A549 (cell line): ENCODE measurements at regions not wholly inside any gene's neighbourhood (a gene's known extent, or its start where the extent isn't known, plus 50 kb on each side); places are given as distances from the start of the nearest gene placed in this dataset.

Source experiments
- ATAC-seq, 2 experiments: fragments of 200-7000 bp in 1 of 2; fragments of >200 bp in 1 of 2; cut with Nextera tagmentation in 1 of 2; cut with Tn5 transposase in 1 of 2; 3 replicates each; pipeline versions ENCODE4 v1.8.0 to v1.9.1; 2018 to 2020; ENCODE audit warnings: mild to moderate bottlenecking in 1 of 2, moderate library complexity in 1 of 2
- CTCF ChIA-PET: fragments of 300-600 bp; sonication (Branson Sonifier 250); formaldehyde crosslinking; extraction: SDS; loops from one replicate; lab custom pipeline; 2021; ENCODE audit warnings: antibody characterized with exemption, inconsistent platforms; lab: Yijun Ruan, JAX
- POLR2A ChIA-PET: fragments of 350-600 bp; formaldehyde crosslinking; extraction: SDS; loops from one replicate; lab custom pipeline; 2021; ENCODE audit warnings: antibody characterized with exemption, inconsistent platforms; lab: Yijun Ruan, JAX
- DNase-seq, 2 experiments: peaks; one replicate each; pipeline versions ENCODE4 v3.0.0 to v3.0.0-alpha.2; 2011 to 2016; ENCODE audit warnings: low read depth in 1 of 2, low spot score in 1 of 2
- FAIRE-seq: peaks from 2 replicates; lab custom pipeline; 2011; peaks lifted over from hg19 to GRCh38; lab: Jason Lieb, UNC
- H3K27ac ChIP-seq, 2 experiments: fragments of >200 bp; sonication (Bioruptor Twin); formaldehyde crosslinking; 3 replicates each; pipeline ENCODE4 v1.5.1; 2016 to 2017
- H3K4me1 ChIP-seq: fragments of >200 bp; sonication (Bioruptor Twin); formaldehyde crosslinking; 3 replicates; pipeline ENCODE4 v1.6.1; 2016
- H3K4me2 ChIP-seq: fragments of >200 bp; sonication (Bioruptor Twin); formaldehyde crosslinking; 3 replicates; pipeline ENCODE4 v1.6.1; 2016
- H3K4me3 ChIP-seq: fragments of >200 bp; sonication (Bioruptor Twin); formaldehyde crosslinking; 3 replicates; pipeline ENCODE4 v1.5.1; 2016
- H3K9me3 ChIP-seq: fragments of >200 bp; sonication (Bioruptor Twin); formaldehyde crosslinking; 3 replicates; pipeline ENCODE4 v1.6.1; 2016
- BHLHE40 ChIP-seq: IDR thresholded peaks from 2 replicates; pipeline ENCODE4 v1.6.1; 2012; ENCODE audit warnings: low read depth, low read length, inconsistent platforms
- CBX8 ChIP-seq: fragments of 200-600 bp; sonication (generic); IDR thresholded peaks from 2 replicates; pipeline ENCODE4 v1.6.1; 2016
- CHD2 ChIP-seq: fragments of 150-350 bp; IDR thresholded peaks from 2 replicates; pipeline ENCODE4 v1.6.1; 2014; ENCODE audit warnings: low read length; ENCODE audit not compliant: partially characterized antibody
- EHMT2 ChIP-seq: fragments of 200-600 bp; sonication (generic); IDR thresholded peaks from 2 replicates; pipeline ENCODE4 v1.6.1; 2016; ENCODE audit warnings: antibody characterized with exemption, low read depth, mild to moderate bottlenecking, moderate library complexity
- EP300 ChIP-seq, 2 experiments: fragments of >200 bp; sonication (Bioruptor Twin); formaldehyde crosslinking; IDR thresholded peaks; 2 replicates in 1 of 2; 3 replicates in 1 of 2; pipeline ENCODE4 v1.6.1; 2016 to 2017
- ESRRA ChIP-seq: fragments of 150-350 bp; IDR thresholded peaks from 2 replicates; pipeline ENCODE4 v1.6.1; 2014; ENCODE audit warnings: mild to moderate bottlenecking, low read length, borderline replicate concordance
- FOXS1 ChIP-seq: fragments of 250-450 bp; sonication (Bioruptor Pico); IDR thresholded peaks from 2 replicates; pipeline ENCODE4 v1.5.0; 2020; ENCODE audit warnings: mild to moderate bottlenecking, moderate library complexity
- GATA3 ChIP-seq: IDR thresholded peaks from 2 replicates; pipeline ENCODE4 v1.6.1; 2012; ENCODE audit warnings: borderline replicate concordance
- HDAC2 ChIP-seq: fragments of 200-600 bp; sonication (generic); IDR thresholded peaks from 2 replicates; pipeline ENCODE4 v1.6.1; 2016
- HEYL ChIP-seq: fragments of 250-450 bp; sonication (Bioruptor Pico); IDR thresholded peaks from 2 replicates; pipeline ENCODE4 v1.8.0; 2021; ENCODE audit warnings: mild to moderate bottlenecking, moderate library complexity
- HOXA7 ChIP-seq: fragments of 250-450 bp; sonication (Bioruptor Pico); IDR thresholded peaks from 2 replicates; pipeline ENCODE4 v1.5.0; 2020; ENCODE audit warnings: mild to moderate bottlenecking, moderate library complexity
- HOXB13 ChIP-seq: fragments of 250-450 bp; sonication (Bioruptor Pico); IDR thresholded peaks from 2 replicates; pipeline ENCODE4 v1.5.0; 2020; ENCODE audit warnings: low read depth, mild to moderate bottlenecking, moderate library complexity
- MAFK ChIP-seq: fragments of 450-650 bp; IDR thresholded peaks from 2 replicates; pipeline ENCODE4 v1.6.1; 2014; ENCODE audit not compliant: partially characterized antibody
- MYC ChIP-seq: IDR thresholded peaks from 2 replicates; pipeline ENCODE4 v1.6.1; 2012; ENCODE audit warnings: mild to moderate bottlenecking, inconsistent platforms, low read length, improper control_type of control experiment, borderline replicate concordance
- NFE2L2 ChIP-seq: fragments of 150-350 bp; conservative IDR thresholded peaks from 2 replicates; pipeline ENCODE4 v1.6.1; 2014; ENCODE audit warnings: low read length
- NPAS2 ChIP-seq: fragments of 250-450 bp; sonication (Bioruptor Pico); IDR thresholded peaks from 2 replicates; pipeline ENCODE4 v1.8.0; 2022; ENCODE audit warnings: mild to moderate bottlenecking, moderate library complexity, borderline replicate concordance
- POLR2A ChIP-seq: IDR thresholded peaks from 2 replicates; pipeline ENCODE4 v1.6.1; 2012; ENCODE audit warnings: mild to moderate bottlenecking, low read length
- RFX5 ChIP-seq: fragments of 450-650 bp; IDR thresholded peaks from 2 replicates; pipeline ENCODE4 v1.7.1; 2014; ENCODE audit warnings: antibody characterized with exemption, mild to moderate bottlenecking, moderate library complexity
- SMC3 ChIP-seq: fragments of >200 bp; sonication (Bioruptor Twin); formaldehyde crosslinking; IDR thresholded peaks from 3 replicates; pipeline ENCODE4 v1.6.1; 2018; ENCODE audit warnings: inconsistent platforms
- SREBF2 ChIP-seq: fragments of 450-650 bp; IDR thresholded peaks from 2 replicates; pipeline ENCODE4 v1.6.1; 2014; ENCODE audit warnings: mild to moderate bottlenecking, moderate library complexity
- TFCP2L1 ChIP-seq: fragments of 250-450 bp; sonication (Bioruptor Pico); IDR thresholded peaks from 2 replicates; pipeline ENCODE4 v1.5.0; 2021; ENCODE audit warnings: mild to moderate bottlenecking
- ZSCAN20 ChIP-seq: fragments of 250-450 bp; sonication (Bioruptor Pico); IDR thresholded peaks from 2 replicates; pipeline ENCODE4 v1.8.0; 2022; ENCODE audit warnings: mild to moderate bottlenecking, moderate library complexity
- WGBS: methylation state at CpG from one replicate; pipeline ENCODE4 v1.1.6; 2017; ENCODE audit errors: missing lambda C conversion rate; 5-methylcytosine and 5-hydroxymethylcytosine counted together
- TF ChIP-seq, protein P1 (sequence below): fragments of >200 bp; sonication (Bioruptor Twin); formaldehyde crosslinking; IDR thresholded peaks from 3 replicates; pipeline ENCODE4 v1.6.1; 2016
- TF ChIP-seq, protein P2 (sequence below): fragments of 250-450 bp; sonication (Bioruptor Pico); IDR thresholded peaks from 2 replicates; pipeline ENCODE4 v1.5.0; 2020; ENCODE audit warnings: low read depth, mild to moderate bottlenecking, moderate library complexity
- TF ChIP-seq, protein P3 (sequence below): fragments of >200 bp; sonication (Bioruptor Twin); formaldehyde crosslinking; IDR thresholded peaks from 2 replicates; pipeline ENCODE4 v1.6.1; 2016
- TF ChIP-seq, protein P4 (sequence below): fragments of >200 bp; sonication (Bioruptor Twin); formaldehyde crosslinking; IDR thresholded peaks from 3 replicates; pipeline ENCODE4 v1.5.1; 2016
- TF ChIP-seq, protein P5 (sequence below): fragments of 150-350 bp; IDR thresholded peaks from 2 replicates; pipeline ENCODE4 v1.6.1; 2014; ENCODE audit warnings: low read depth, mild to moderate bottlenecking, low read length

DNA sequence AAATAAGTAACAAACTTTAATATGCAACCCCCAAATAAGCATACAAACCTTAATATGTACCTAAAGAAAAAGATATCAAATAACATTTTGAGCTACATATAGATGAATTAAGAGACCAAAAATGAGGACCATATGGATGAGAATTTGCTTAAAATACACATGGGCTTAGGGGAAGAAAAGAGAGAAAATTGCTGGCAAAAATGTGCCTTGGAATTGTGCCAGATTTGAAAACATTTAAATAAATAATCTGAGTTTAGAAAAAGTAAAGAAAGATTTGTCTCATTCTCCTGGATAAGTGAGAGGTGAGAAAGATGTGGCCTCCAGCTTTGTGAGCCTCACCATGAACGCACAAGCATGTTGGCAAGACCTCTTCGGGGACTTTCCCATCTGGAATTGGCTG, 372.6 kb downstream of the SOX11 start:
- TF ChIP-seq GATA3: no peak
- no peak for TF ChIP-seq CHD2
- TF ChIP-seq, protein P1, sequence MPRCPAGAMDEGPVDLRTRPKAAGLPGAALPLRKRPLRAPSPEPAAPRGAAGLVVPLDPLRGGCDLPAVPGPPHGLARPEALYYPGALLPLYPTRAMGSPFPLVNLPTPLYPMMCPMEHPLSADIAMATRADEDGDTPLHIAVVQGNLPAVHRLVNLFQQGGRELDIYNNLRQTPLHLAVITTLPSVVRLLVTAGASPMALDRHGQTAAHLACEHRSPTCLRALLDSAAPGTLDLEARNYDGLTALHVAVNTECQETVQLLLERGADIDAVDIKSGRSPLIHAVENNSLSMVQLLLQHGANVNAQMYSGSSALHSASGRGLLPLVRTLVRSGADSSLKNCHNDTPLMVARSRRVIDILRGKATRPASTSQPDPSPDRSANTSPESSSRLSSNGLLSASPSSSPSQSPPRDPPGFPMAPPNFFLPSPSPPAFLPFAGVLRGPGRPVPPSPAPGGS: no peak
- no peak for TF ChIP-seq HDAC2
- no peak for TF ChIP-seq NFE2L2
- no peak for TF ChIP-seq HOXA7
- TF ChIP-seq HOXB13 (CRISPR knock-in tag): no peak
- no peak for TF ChIP-seq TFCP2L1 (CRISPR knock-in tag)
- TF ChIP-seq BHLHE40: no peak
- TF ChIP-seq ZSCAN20: no peak
- TF ChIP-seq NPAS2 (CRISPR knock-in tag): no peak
- TF ChIP-seq EHMT2: no peak
- TF ChIP-seq HEYL (CRISPR knock-in tag): no peak
- no peak for TF ChIP-seq MAFK
- TF ChIP-seq ESRRA: no peak
- no peak for TF ChIP-seq RFX5
- TF ChIP-seq SMC3: no peak
- TF ChIP-seq, protein P2, sequence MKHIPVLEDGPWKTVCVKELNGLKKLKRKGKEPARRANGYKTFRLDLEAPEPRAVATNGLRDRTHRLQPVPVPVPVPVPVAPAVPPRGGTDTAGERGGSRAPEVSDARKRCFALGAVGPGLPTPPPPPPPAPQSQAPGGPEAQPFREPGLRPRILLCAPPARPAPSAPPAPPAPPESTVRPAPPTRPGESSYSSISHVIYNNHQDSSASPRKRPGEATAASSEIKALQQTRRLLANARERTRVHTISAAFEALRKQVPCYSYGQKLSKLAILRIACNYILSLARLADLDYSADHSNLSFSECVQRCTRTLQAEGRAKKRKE (CRISPR knock-in tag): no peak
- TF ChIP-seq, all 56 proteins: peak for 0
- Histone ChIP-seq H3K4me1 (no peaks in the 10 kb centered on the region), H3K4me3 (no peak overlapping the region), H3K9me3 (no peaks in the 10 kb centered on the region), H3K4me2 (no peak overlapping the region), H3K27ac (no peak overlapping the region)
- FAIRE-seq (no peak), ATAC-seq (no peak), DNase-seq (no peak)
- WGBS: 6% methylated on average over 2 of the region's 2 CpGs
- POLR2A ChIA-PET: no interaction called here
- CTCF ChIA-PET: interaction anchor here (1.0 kb wide), 1 partner anchor 708 kb away, joined by 3 read pairs; no protein-coding TSS in a partner anchor

DNA sequence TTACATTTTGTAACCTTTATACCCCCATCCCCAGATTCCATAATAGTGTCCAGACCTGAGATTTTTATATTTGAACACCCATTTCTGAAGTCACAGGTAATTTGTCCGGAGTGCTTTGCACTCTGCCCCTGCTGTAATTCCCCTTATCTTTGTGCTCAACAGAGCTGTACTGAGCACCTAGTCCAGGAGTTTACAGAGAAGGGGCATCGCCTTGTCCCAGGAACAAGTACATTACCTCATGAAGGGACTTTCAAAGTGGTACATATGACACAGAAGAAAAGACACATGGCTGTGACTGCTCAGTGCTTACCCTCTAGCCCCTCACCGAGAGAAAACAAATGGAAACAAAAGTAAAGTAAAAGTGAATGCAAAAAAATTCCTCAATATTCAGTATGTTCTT, 373.5 kb downstream of the SOX11 start:
- FAIRE-seq: no peak
- ATAC-seq: no peak
- Histone ChIP-seq H3K4me1 (no peaks in the 10 kb centered on the region), H3K4me3 (no peak overlapping the region), H3K27ac (no peak overlapping the region), H3K9me3 (no peaks in the 10 kb centered on the region), H3K4me2 (no peak overlapping the region)
- POLR2A ChIA-PET: no interaction called here
- WGBS: 7% methylated on average over 3 of the region's 3 CpGs
- CTCF ChIA-PET: no interaction called here
- DNase-seq: no peak
- TF ChIP-seq, protein P3, sequence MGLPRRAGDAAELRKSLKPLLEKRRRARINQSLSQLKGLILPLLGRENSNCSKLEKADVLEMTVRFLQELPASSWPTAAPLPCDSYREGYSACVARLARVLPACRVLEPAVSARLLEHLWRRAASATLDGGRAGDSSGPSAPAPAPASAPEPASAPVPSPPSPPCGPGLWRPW: no peak
- TF ChIP-seq POLR2A (no peak), SREBF2 (no peak), EHMT2 (no peak), TFCP2L1 (CRISPR knock-in tag) (no peak), ESRRA (no peak), MYC (no peak), ZSCAN20 (no peak), CBX8 (no peak)

DNA sequence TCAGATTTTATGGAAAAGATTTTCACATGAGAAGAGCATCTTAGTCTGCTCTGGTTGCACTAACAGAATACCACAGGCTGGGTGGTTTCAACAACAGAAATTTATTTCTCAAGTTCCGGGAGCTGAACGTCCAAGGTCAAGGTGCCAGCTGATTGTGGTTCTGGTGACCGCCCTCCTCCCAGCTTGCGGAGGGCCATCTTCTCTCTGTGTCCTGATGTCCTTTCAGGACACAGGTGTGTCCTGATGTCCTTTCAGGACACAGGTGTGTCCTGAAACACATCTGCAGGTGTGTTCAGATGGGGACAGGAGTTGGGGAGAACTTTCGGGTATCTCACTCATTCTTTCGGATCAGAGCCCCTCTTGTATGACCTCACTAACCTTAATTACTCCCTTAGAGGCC, 374.9 kb downstream of the SOX11 start:
- WGBS: 15% methylated on average over 6 of the region's 6 CpGs
- Histone ChIP-seq H3K4me2 (no peak overlapping the region), H3K4me3 (no peak overlapping the region), H3K9me3 (no peaks in the 10 kb centered on the region), H3K4me1 (no peaks in the 10 kb centered on the region), H3K27ac (no peak overlapping the region)
- FAIRE-seq (no peak), ATAC-seq (no peak), DNase-seq (no peak)
- ChIA-PET CTCF (no interaction called here), POLR2A (no interaction called here)
- TF ChIP-seq, protein P2 (CRISPR knock-in tag): no peak
- TF ChIP-seq, protein P4, sequence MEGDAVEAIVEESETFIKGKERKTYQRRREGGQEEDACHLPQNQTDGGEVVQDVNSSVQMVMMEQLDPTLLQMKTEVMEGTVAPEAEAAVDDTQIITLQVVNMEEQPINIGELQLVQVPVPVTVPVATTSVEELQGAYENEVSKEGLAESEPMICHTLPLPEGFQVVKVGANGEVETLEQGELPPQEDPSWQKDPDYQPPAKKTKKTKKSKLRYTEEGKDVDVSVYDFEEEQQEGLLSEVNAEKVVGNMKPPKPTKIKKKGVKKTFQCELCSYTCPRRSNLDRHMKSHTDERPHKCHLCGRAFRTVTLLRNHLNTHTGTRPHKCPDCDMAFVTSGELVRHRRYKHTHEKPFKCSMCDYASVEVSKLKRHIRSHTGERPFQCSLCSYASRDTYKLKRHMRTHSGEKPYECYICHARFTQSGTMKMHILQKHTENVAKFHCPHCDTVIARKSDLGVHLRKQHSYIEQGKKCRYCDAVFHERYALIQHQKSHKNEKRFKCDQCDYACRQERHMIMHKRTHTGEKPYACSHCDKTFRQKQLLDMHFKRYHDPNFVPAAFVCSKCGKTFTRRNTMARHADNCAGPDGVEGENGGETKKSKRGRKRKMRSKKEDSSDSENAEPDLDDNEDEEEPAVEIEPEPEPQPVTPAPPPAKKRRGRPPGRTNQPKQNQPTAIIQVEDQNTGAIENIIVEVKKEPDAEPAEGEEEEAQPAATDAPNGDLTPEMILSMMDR: no peak
- no peak for TF ChIP-seq EP300 (IDR thresholded peaks at IDR 0.05)
- no peak for TF ChIP-seq NFE2L2
- TF ChIP-seq, protein P5, sequence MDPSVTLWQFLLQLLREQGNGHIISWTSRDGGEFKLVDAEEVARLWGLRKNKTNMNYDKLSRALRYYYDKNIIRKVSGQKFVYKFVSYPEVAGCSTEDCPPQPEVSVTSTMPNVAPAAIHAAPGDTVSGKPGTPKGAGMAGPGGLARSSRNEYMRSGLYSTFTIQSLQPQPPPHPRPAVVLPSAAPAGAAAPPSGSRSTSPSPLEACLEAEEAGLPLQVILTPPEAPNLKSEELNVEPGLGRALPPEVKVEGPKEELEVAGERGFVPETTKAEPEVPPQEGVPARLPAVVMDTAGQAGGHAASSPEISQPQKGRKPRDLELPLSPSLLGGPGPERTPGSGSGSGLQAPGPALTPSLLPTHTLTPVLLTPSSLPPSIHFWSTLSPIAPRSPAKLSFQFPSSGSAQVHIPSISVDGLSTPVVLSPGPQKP: no peak
- TF ChIP-seq MAFK: no peak
- TF ChIP-seq GATA3: no peak
- no peak for TF ChIP-seq BHLHE40
- TF ChIP-seq POLR2A: no peak
- no peak for TF ChIP-seq FOXS1 (CRISPR knock-in tag)
